GM10266 (cell line): ENCODE measurements at regions not wholly inside any gene's neighbourhood (a gene's known extent, or its start where the extent isn't known, plus 50 kb on each side); places are given as distances from the start of the nearest gene placed in this dataset.

Experiments
- DNase-seq: peaks from one replicate; pipeline ENCODE4 v3.0.0; 2012; ENCODE audit errors: extremely low spot score
- CTCF ChIP-seq: IDR thresholded peaks from 2 replicates; pipeline ENCODE4 v1.5.1; 2012; ENCODE audit warnings: mild to moderate bottlenecking, low read depth; ENCODE audit not compliant: control insufficient read depth, insufficient read depth; ENCODE audit errors: missing control alignments

DNA sequence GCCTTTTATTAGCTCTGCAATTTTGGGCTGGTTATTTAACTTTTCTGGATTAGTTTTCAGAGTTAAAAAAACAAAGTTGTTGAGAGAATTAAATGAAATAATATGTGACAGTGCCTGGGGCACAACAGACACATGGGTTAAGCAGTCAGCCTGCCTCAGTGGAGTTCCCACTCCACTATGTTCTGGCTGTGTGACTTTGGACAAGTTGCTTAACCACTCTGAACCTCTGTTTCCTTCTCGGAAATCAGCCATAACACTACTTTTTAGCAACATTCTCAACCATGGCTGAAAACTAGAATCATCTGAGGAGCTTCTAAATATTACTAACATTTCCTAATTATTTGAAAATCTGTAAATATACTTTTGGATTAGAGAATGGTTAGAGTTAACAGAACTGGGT lies 56.5 kb upstream of the SLC6A11 start:
- DNase-seq, result no peak
- no peak for TF ChIP-seq CTCF

- no peak for TF ChIP-seq CTCF
- no peak for DNase-seq
These were observed 55.8 kb upstream of the SLC6A11 start for GRCh38 chr3:10760199-10760598.

DNA sequence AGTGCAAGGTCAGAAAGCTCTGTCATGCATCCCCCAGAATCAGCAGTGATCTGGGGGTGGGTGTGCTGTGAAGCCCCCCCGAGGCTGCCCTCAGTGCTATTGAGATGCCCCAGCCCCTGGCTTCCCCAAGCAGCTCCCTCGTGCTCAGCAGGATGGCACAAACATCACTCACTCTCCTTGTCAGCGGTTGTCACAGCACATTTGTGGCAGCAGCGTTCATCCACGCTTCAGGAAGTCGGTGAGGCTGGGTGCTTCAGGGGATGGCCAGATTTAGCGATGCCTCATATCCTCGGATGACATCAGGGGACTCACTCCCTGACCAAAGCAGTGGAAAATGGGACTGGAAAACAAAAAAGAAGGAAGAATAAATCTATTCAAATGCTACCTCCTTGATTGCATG lies 54.4 kb upstream of the SLC6A11 start:
- DNase-seq, result no peak
- no peak for TF ChIP-seq CTCF

DNA sequence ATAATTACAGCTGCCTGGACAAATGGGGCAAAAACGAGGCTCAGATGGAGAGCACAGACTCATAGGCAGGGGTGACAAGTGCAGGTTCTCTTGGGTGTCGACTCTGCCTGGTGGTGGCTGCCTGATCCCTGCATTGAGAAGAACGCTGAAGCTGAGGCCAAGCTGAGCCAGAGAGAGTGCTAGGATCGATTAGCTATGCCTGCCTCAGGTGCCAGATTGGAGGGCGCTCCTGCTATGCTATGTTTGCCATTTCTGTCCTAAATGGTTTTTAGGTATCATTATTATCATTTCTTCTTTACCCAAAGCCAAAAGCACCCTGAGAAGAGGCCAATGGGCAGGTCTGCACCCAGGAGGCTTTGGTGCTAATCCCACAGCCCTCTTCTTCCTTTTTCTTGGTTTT lies 53.9 kb upstream of the SLC6A11 start:
- no peak for DNase-seq
- no peak for TF ChIP-seq CTCF

GRCh38 chr3:10762611-10763247 lies 53.3 kb upstream of the SLC6A11 start:
- no peak for TF ChIP-seq CTCF
- DNase-seq, result no peak

DNA sequence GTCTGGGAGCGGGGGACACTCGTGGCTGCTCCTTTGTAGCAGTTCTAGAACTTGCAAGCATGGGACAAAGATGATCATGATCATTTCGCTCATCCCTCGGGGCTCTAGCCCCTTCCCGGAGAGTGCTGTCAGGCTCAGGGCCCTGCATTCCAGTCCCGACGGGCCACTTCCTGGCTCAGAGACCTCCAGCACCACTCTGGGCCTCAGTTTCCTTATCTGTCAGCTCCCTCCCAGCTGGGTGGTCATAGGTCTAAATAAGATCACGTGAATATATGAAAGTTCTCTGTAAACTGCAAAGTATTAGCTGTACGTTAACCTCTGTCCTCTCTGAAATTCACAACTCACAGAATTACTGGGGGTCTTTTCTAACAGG lies 52.8 kb upstream of the SLC6A11 start:
- DNase-seq, result no peak

More for the DNA sequence above, 52.8 kb upstream of the SLC6A11 start:
- no peak for TF ChIP-seq CTCF
